C4-2B (cell line): ENCODE measurements at regions not wholly inside any gene's neighbourhood (a gene's known extent, or its start where the extent isn't known, plus 50 kb on each side); places are given as distances from the start of the nearest gene placed in this dataset.

Experiments used
- CTCF ChIP-seq: fragments of 450-650 bp; conservative IDR thresholded peaks from 2 replicates; pipeline ENCODE4 v1.5.1; 2017; ENCODE audit warnings: mild to moderate bottlenecking
- ZFX ChIP-seq: fragments of 450-650 bp; IDR thresholded peaks from 2 replicates; pipeline ENCODE4 v1.6.1; 2017

GRCh38 chr1:216960716-216961115 is 237.5 kb upstream of the ESRRG start:
- TF ChIP-seq CTCF (no peak), ZFX (no peak)
